HG03103 (cell line): ENCODE measurements at regions not wholly inside any gene's neighbourhood (a gene's known extent, or its start where the extent isn't known, plus 50 kb on each side); places are given as distances from the start of the nearest gene placed in this dataset.

Experiments used
- ATAC-seq: cut with Tn5 transposase; IDR thresholded peaks from one replicate; pipeline ENCODE4 v1.9.1; 2021; ENCODE audit warnings: low read depth; ENCODE audit not compliant: unreplicated experiment

- ATAC-seq = no peak
Measured at GRCh38 chrX:16436348-16437188, 213.4 kb upstream of the S100G start.

GRCh38 chrX:16440446-16440845 lies 209.5 kb upstream of the S100G start:
- ATAC-seq = no peak

- no peak for ATAC-seq
Measured at GRCh38 chrX:16444353-16444752, 205.6 kb upstream of the S100G start.

GRCh38 chrX:16445166-16445752 lies 204.7 kb upstream of the S100G start:
- peak; percentile 60 for ATAC-seq

GRCh38 chrX:16451334-16451733 lies 198.6 kb upstream of the S100G start:
- ATAC-seq = no peak

GRCh38 chrX:16454926-16455325 lies 195.0 kb upstream of the S100G start:
- ATAC-seq = no peak

GRCh38 chrX:16457239-16457638 lies 192.7 kb upstream of the S100G start:
- no peak for ATAC-seq

- no peak for ATAC-seq
Measured at GRCh38 chrX:16458208-16458607, 191.8 kb upstream of the S100G start.

- ATAC-seq = no peak
Measured at GRCh38 chrX:16459008-16459407, 190.9 kb upstream of the S100G start.

GRCh38 chrX:16461968-16462367 lies 188.0 kb upstream of the S100G start:
- no peak for ATAC-seq

GRCh38 chrX:16462912-16463311 lies 187.0 kb upstream of the S100G start:
- no peak for ATAC-seq

- no peak for ATAC-seq
Measured at GRCh38 chrX:16464369-16464768, 185.6 kb upstream of the S100G start.

GRCh38 chrX:16465081-16465876 lies 184.7 kb upstream of the S100G start:
- no peak for ATAC-seq

- ATAC-seq = no peak
Measured at GRCh38 chrX:16466640-16467432, 183.1 kb upstream of the S100G start.

- no peak for ATAC-seq
Measured at GRCh38 chrX:16469870-16470269, 180.1 kb upstream of the S100G start.

GRCh38 chrX:16472345-16472744 lies 177.6 kb upstream of the S100G start:
- no peak for ATAC-seq

- no peak for ATAC-seq
Measured at GRCh38 chrX:16474511-16474910, 175.4 kb upstream of the S100G start.

- no peak for ATAC-seq
Measured at GRCh38 chrX:16476009-16476408, 173.9 kb upstream of the S100G start.

- no peak for ATAC-seq
Measured at GRCh38 chrX:16476692-16477091, 173.3 kb upstream of the S100G start.

GRCh38 chrX:16479206-16479869 lies 170.6 kb upstream of the S100G start:
- no peak for ATAC-seq
